ENCODE measurements at regions not wholly inside any gene's neighbourhood (a gene's known extent, or its start where the extent isn't known, plus 50 kb on each side); places are given as distances from the start of the nearest gene placed in this dataset.

- Histone ChIP-seq H3K27me3 (no peaks in the 10 kb centered on the region), H3K4me3 (no peak overlapping the region), H3K9me3 (no peaks in the 10 kb centered on the region), H3K4me1 (no peaks in the 10 kb centered on the region), H3K36me3 (no peaks in the 10 kb centered on the region), H3K27ac (no peak overlapping the region)
- TF ChIP-seq POLR2AphosphoS5 (IDR thresholded peaks at IDR 0.05), result no peak
- TF ChIP-seq POLR2A (IDR thresholded peaks at IDR 0.05), result no peak
- TF ChIP-seq, protein P1, sequence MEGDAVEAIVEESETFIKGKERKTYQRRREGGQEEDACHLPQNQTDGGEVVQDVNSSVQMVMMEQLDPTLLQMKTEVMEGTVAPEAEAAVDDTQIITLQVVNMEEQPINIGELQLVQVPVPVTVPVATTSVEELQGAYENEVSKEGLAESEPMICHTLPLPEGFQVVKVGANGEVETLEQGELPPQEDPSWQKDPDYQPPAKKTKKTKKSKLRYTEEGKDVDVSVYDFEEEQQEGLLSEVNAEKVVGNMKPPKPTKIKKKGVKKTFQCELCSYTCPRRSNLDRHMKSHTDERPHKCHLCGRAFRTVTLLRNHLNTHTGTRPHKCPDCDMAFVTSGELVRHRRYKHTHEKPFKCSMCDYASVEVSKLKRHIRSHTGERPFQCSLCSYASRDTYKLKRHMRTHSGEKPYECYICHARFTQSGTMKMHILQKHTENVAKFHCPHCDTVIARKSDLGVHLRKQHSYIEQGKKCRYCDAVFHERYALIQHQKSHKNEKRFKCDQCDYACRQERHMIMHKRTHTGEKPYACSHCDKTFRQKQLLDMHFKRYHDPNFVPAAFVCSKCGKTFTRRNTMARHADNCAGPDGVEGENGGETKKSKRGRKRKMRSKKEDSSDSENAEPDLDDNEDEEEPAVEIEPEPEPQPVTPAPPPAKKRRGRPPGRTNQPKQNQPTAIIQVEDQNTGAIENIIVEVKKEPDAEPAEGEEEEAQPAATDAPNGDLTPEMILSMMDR (IDR thresholded peaks at IDR 0.05), result no peak
- intact Hi-C loops (cut with DNase I; ENCODE audit: low total_unique reads), result no loop called here
- DNase-seq (ENCODE audit: low spot score in 2 of 2), result no peak
These were observed 505.2 kb upstream of the RGMB start for GRCh38 chr5:98268162-98268860.

DNA sequence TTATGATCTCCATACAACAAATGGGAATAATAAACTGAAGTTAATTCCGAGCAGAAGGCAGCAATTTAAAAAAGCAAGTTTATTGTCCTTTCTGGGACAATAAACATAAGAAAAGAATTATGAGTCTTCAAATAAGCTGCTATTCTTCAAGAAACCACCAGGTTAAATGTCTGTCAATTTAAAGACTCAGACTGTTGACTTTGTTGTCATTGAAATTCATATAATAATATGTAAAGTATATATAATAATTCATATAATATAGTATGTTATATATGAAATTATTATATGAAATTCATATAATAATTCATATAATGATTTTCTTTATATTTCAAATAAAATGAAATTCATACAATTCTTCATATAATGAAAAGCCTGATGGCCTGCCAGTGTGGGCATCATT, 497.5 kb upstream of the RGMB start:
- no peaks in the 10 kb centered on the region for H3K36me3 ChIP-seq
- H3K27me3 ChIP-seq, result no peaks in the 10 kb centered on the region
- no peaks in the 10 kb centered on the region for H3K9me3 ChIP-seq
- TF ChIP-seq POLR2A (IDR thresholded peaks at IDR 0.05) (no peak), POLR2AphosphoS5 (IDR thresholded peaks at IDR 0.05) (no peak)
- TF ChIP-seq, protein P1 (IDR thresholded peaks at IDR 0.05), result no peak
- no peak overlapping the region for H3K27ac ChIP-seq
- DNase-seq (ENCODE audit: low spot score in 2 of 2), result no peak
- intact Hi-C loops (cut with DNase I; ENCODE audit: low total_unique reads), result no loop called here
- no peak overlapping the region for H3K4me3 ChIP-seq
- H3K4me1 ChIP-seq, result no peaks in the 10 kb centered on the region

DNA sequence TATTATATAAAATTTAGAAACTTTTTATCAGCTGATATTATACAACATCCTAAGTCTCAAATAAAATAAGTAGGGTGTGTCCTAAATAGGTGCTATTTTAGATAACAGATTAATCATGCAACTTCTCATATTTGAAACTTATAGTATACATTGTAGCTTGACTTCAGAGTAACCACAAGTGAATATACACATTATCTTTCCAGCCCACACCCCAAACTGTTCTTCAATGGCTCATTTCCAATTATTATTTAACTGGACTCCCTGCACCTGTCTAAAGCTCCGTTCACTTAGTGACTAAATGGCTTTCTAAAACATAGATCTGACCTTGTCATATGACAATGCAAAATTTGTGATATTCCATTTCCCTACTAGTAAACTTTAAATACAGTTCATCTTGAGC, 490.9 kb upstream of the RGMB start:
- Histone ChIP-seq H3K36me3 (no peaks in the 10 kb centered on the region), H3K9me3 (no peaks in the 10 kb centered on the region), H3K4me1 (no peaks in the 10 kb centered on the region), H3K4me3 (no peak overlapping the region), H3K27me3 (no peaks in the 10 kb centered on the region), H3K27ac (no peak overlapping the region)
- TF ChIP-seq POLR2AphosphoS5 (IDR thresholded peaks at IDR 0.05), result no peak
- TF ChIP-seq, protein P1 (IDR thresholded peaks at IDR 0.05), result no peak
- no peak for TF ChIP-seq POLR2A (IDR thresholded peaks at IDR 0.05)
- intact Hi-C loops (cut with DNase I; ENCODE audit: low total_unique reads), result no loop called here
- no peak for DNase-seq (ENCODE audit: low spot score in 2 of 2)

- TF ChIP-seq POLR2AphosphoS5 (IDR thresholded peaks at IDR 0.05) (no peak), POLR2A (IDR thresholded peaks at IDR 0.05) (no peak)
- TF ChIP-seq, protein P1 (IDR thresholded peaks at IDR 0.05), result no peak
- no peak for DNase-seq (ENCODE audit: low spot score in 2 of 2)
- H3K27me3 ChIP-seq, result no peaks in the 10 kb centered on the region
- intact Hi-C loops (cut with DNase I; ENCODE audit: low total_unique reads), result no loop called here
- no peaks in the 10 kb centered on the region for H3K36me3 ChIP-seq
- no peaks in the 10 kb centered on the region for H3K9me3 ChIP-seq
- no peak overlapping the region for H3K4me3 ChIP-seq
- no peak overlapping the region for H3K27ac ChIP-seq
- H3K4me1 ChIP-seq, result no peaks in the 10 kb centered on the region
These were observed 481.0 kb upstream of the RGMB start for GRCh38 chr5:98292496-98292895.

DNA sequence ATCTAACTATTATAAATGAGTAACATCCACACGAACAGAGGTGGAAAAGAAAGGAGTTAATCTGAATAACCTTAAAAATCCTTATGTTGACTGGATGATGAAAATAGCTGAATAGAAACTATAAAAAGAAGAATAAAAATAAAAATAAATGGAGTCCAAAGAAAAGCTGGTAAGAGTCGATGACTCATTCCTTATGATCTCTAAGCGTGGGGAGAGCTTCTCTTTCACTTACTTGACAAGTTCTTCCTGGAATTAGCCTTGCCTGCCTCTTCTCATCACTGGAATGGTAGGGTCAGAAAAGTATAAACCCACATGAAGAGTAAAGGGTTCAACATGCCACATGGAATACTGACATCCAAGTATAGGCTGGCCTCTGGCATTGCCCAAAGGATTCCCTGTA, 477.0 kb upstream of the RGMB start:
- H3K36me3 ChIP-seq, result no peaks in the 10 kb centered on the region
- H3K27ac ChIP-seq, result no peak overlapping the region
- no peaks in the 10 kb centered on the region for H3K4me1 ChIP-seq
- no peak overlapping the region for H3K4me3 ChIP-seq
- H3K27me3 ChIP-seq, result no peaks in the 10 kb centered on the region
- TF ChIP-seq, protein P1 (IDR thresholded peaks at IDR 0.05), result no peak
- no peak for TF ChIP-seq POLR2A (IDR thresholded peaks at IDR 0.05)
- no peak for TF ChIP-seq POLR2AphosphoS5 (IDR thresholded peaks at IDR 0.05)
- DNase-seq (ENCODE audit: low spot score in 2 of 2), result no peak
- intact Hi-C loops (cut with DNase I; ENCODE audit: low total_unique reads), result no loop called here
- H3K9me3 ChIP-seq, result no peaks in the 10 kb centered on the region
